GM19438 (cell line): ENCODE measurements at regions not wholly inside any gene's neighbourhood (a gene's known extent, or its start where the extent isn't known, plus 50 kb on each side); places are given as distances from the start of the nearest gene placed in this dataset.
"Not testable (repeated sequence)": the region's sequence is repeated elsewhere in the genome, so short reads cannot be mapped to it uniquely, and the experiment has no call there.

Experiments used
- ATAC-seq: cut with Tn5 transposase; IDR thresholded peaks from one replicate; pipeline ENCODE4 v1.9.1; 2021; ENCODE audit warnings: low read depth; ENCODE audit not compliant: unreplicated experiment

DNA sequence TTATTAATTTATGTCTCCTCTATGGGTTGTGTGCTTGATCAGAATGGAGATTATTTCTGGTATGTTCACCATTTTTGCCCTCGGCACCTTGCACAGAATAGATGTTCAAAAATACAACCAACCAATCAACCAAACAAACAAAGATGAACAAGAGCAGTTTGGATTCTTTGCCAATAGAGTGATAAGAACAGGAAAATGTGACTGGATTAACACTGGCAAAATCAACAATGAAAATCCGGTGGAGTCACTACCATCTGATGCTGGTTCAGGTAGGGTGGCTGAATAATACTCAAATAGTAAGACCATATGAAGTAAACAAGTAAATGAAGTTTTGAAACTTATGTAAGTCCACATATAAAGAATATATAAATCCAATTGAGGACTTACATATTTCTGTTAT, 685.0 kb upstream of the EPHA5 start:
- ATAC-seq, result no peak

DNA sequence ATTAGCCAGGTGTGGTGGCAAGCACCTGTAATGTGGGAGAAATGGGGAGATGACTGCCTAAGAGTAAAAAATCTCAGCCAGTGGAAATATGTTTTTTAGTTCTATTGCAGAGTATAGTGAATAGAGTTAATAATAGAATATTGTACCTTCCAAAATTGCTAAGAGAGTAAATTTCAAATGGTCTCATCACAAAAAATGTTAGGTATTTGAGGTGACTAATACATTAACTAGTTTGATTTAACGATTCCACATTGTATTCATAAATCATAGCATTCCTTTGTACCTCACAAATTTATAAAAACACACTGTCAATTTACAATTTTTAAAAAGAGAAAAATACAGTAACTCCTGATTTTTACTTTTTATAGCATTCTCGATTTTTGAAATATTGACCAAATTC, 681.5 kb upstream of the EPHA5 start:
- ATAC-seq, result no peak

DNA sequence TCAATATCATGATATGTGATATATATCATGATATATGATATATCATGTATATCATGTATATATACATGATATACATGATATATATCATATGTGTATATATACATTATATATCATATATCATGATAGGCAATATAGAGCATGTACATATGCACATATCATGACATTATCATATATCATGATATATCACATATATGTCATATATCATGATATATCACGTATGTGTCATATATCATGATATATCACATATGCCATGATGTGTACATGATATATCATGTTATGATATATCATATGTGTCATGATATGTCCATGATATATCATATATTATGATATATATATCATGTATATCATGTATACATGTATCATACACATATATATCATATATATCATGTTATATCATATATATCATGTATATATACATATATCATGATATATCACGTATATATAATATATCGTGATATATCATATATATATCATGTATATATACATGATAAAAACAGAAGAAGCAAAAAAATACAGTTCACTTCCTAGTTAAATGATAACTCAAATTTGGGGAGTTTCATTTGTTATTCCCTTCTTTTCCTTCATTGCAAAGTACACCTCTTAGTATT, 670.1 kb upstream of the EPHA5 start:
- ATAC-seq, result no peak

DNA sequence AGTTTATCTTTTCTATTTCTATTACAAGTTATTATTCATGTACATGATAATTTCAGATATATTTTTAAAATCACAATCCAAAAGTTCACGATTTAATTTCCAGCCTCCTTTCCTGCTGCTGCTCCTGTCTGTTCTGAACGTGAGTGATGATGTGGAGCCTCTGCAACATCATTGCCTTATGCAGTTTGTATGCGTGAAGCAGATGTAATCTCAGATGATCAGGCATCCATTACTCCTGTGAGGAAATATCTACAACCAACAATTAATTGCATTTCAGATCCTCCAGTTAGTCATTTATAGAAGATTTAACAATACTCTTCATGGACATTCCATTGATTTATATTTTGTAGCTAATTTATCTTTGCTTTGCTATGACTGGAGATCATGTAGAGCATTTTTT, 668.7 kb upstream of the EPHA5 start:
- no peak for ATAC-seq

DNA sequence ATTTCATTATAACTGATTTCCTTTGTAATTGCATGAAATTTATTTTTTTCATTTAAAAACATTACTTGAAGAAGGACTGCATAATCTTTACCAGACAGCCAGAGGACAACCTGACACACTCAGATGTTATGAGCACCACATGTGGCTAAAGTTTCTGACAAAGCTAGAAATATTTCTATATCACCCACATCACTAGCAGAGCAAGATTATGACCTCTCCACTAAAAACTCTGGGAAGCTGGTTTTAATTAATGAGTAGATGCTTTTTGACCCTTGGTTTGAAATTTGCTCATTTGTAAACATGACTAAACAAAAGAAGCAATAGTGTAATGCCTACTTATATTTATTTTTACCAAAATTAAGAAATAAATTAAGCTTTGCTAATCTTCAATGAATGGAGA, 661.5 kb upstream of the EPHA5 start:
- ATAC-seq, result no peak

DNA sequence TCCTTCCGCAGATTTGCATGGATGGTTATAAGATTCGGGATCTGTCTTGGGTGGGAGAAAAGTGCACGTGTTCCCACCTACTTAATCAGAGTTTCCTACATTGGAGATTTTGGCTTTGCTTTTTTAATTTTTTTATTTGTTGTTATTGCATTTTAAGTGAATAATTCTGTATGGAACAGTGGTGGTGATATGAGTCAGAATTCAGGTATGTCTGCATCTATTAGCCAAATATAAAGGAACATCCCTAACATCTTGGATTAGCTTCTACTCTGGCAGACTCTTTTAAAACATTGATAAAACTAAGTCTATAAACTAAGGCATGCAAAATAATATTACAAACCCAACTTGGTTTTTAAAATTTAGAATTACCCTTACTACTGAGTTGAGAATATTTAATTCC, 659.8 kb upstream of the EPHA5 start:
- ATAC-seq, result no peak

DNA sequence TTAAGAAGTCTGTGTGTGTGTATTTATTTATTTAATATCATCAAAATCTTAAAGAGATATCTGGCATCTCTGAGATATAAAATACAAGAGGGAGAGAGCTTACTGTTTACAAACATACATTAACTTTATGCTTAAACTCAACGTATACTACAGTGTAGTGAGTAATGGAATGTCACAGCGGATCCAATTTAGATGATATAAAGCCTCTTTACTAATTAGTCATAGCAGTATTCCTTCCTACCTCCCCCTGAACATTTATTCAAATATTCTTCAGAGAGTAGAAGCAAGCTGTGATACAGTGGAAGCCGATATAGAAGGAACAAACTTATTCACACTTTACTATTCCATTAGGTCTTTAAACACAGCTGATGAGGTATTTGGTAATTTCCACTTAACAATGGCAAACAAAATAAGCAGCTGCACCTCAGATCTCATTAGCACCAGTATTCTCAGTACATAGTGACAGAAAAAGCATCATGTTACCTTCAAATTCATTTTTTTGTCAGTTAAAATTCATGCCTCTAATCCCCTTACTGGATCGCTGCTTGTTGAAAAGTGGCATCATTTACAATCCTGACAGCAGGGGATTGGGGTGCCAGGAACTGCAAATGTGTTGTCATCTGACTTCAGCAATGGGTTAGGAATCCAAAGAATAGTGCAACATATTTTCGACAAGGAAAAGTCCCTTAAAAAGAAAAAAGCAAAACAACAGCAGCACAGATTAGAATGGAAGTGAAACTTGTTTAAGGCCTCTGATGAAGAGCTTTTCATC, 658.7 kb upstream of the EPHA5 start:
- no peak for ATAC-seq

DNA sequence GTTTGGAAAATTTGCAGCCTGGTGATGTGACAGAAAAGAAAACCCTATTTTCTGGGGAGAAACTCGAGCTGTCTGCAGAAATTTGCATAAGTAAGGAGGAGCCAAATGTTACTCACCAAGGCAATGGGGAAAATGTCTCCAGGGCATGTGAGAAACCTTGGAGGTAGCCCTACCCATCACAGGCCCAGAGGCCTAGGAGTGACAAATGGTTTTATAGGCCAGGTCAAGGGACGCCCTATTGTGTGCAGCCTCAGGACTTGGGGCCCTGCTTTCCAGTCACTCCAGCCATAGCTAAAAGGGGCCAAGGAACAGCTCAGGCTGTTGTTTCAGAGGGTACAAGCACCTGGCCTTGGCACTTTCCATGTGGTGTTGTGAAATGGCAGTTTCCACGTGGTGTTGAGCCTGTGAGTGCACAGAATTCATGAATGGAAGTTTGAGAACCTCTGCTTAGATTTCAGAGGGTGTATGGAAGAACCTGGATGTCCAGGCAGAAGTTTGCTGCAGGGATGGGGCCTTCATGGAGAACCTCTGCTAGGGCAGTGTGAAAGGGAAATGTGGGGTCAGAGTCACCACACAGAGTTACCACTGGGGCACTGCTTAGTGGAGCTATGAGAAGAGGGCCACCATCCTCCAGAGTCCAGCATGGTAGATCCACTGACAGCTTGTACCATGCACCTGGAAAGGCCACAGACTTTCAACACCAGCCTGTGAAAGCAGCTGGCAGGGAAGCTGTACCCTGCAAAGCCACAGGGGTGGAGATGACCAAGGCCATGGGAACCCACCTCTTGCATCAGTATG, 637.6 kb upstream of the EPHA5 start:
- ATAC-seq, result no peak

DNA sequence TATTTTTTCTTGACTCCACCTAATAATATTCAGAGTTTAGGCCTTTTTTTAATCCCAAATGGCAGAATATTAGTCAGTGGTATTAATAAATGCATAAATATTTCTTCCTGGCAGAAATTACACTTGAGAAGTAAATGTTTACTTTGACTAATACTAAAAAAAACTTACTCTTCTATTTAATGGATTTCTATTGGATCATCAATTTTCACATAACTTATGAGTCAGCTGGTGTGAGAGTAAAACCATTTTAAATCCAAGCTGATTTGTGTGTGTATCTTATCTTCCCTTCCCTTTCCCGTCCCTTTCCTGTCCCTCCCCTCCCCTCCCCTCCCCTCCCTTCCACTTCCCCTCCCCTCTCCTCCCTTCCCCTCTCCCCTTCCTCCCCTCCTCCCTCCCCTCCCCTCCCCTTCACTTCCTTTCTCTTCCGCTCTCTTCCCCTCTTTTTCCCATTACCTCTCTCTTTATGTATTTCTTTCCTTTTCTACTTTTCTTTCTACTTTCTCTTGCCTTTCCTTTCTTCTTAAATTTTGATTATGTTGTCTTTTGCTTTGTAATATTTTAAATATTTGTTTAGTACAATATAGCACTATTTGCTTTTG, 630.1 kb upstream of the EPHA5 start:
- no peak for ATAC-seq

DNA sequence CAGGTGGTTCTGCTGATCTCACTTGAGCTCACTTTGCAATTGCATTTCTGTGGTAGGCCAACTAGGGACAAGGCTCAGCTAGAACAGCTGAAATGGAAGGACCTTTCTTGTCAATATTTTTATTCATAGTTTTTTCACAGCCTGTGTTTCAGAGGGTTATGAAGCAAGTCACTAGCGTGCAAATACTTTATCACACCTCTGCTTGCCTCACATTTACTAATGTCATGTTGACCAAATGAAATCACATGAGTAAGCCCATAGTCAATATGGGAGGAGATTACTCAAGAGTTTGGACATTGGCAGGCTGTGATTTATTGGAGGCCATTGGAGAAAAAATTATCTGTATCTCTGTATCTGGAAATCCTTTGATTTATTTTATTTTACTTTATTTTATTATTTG, 628.3 kb upstream of the EPHA5 start:
- ATAC-seq, result no peak

DNA sequence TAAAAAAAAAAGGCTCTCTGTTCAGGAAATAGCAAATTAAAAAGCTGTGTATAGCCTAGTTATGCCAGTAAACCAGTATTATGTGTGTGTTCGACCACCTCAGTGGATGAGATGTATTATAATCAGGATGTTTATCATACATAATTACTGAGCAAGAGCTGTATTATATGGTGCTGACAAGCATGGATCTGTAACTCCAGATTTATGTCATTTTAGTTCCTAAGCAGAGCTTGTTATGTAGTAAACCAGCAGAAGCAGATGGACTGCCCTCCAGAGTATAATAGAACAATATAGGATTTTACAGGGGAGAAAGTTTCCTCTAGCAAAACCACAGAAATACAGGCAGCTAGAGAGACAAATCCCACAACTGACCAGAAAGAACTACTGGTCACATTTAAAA, 627.4 kb upstream of the EPHA5 start:
- no peak for ATAC-seq

DNA sequence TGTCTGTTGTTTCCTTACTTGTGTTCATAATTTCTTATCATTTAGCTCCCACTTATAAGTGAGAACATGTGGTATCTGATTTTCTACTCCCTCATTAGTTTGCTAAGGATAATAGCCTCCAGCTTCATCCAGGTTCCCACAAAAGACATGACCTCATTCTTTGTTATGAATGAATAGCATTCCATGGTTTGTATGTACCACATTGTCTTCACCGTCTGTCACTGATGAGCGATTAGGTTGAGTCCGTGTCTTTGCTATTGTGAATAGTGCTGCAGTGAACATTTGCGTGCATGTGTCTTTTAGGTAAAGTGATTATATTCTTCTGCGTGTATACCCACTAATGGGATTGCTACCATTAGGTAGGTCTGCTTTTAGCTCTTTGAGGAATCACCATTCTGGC, 624.3 kb upstream of the EPHA5 start:
- no peak for ATAC-seq

DNA sequence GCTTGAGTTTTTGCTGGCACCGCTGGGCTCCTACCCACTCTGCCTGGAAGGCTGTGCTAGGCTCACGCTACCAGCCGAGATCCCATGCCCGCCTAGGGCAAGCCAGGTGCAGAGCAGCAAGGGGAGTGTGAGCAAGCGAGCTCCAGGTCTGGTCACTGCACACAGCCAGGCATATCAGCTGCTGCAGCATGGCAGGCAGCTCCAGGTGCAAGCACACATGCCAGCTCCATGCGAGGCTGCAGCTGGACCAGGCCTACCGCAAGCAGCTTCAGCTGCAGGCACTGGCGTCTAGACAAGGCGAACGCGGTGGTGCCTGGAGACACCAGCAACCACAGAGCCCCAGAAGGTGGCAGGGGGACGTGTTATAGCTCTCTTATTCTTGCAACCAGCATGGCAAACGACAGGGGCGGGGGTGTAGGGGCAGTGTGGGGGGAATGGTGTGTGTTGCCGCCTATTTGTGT, 614.7 kb upstream of the EPHA5 start:
- ATAC-seq, result no peak

DNA sequence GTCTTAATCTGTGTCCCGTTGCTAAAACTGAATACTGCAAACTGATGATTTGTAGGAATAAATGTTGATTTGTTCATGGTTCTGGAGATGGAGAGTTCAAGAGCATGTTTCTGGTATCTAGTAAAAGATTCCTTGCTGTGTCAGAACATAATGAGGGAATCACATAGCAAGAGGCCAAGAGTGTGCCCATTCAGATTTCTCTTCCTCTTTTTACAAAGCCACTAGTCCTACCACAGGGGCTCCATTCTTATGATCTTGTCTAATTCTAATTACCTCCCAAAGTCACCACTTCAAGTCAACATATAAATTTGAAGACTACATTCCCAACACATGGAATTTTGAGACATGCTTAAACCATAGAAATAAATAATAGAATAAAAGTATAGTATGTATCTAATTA, 608.8 kb upstream of the EPHA5 start:
- no peak for ATAC-seq

DNA sequence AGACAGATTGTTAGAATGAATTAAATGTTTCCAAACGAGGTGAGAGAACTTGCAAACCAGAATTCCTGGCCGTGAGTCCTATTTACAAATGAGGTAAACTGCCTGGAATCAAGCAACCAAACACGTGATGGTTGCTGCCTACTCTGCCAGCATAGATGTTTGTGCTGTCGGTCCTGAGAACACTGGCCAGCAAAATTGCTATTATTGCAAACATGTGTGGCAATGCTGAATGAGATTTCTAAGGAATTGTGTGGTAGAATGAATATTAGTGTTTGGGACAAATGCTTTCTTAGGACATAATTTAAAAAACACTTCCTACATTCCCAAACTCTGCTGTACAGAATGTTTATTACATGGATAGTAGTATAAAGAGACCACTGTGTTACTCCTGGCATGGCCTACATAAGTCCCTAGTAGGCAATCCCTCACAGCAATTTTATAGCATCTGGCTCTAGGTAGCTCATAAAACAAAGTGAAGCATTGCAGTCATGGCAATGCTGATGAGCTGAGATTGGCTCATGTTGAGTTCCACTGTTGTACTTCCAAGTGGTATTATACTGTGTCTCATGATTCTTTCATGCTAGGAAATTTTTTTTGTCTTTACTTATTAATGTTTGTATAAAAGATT, 605.2 kb upstream of the EPHA5 start:
- ATAC-seq, result no peak

DNA sequence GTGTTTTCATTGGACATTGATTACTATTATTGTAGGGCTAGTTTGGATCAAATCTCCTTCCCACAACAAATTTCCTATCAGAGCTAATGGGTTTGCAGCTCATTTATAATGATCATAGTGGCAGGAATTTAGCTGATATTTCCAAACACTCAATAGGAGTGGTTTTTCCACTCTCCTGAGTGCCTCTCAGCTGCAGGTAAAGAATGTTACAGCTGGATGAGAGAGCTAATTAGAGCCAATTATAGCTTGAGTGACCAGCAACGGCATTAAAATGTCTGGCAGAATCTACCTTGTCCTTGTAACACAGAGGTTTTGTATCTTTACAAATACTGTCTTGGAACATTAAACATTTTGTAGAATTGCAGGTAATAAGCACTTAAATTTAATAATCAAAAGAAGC, 602.8 kb upstream of the EPHA5 start:
- no peak for ATAC-seq

DNA sequence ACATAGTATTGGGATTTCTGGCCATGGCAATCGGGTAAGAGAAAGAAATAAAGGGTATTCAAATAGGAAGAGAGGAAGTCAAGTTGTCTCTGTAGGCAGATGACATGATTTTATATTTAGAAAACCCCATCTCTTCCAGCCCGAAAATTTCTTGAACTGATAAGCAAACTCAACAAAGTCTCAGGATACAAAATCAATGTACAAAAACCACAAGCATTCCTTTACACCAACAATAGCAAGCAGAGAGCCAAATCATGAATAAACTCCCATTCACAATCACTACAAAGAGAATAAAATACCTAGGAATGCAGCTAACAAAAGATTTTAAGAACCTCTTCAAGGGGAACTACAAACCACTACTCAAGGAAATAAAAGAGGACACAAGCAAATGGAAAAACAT, 600.1 kb upstream of the EPHA5 start:
- ATAC-seq, result not testable (repeated sequence)

DNA sequence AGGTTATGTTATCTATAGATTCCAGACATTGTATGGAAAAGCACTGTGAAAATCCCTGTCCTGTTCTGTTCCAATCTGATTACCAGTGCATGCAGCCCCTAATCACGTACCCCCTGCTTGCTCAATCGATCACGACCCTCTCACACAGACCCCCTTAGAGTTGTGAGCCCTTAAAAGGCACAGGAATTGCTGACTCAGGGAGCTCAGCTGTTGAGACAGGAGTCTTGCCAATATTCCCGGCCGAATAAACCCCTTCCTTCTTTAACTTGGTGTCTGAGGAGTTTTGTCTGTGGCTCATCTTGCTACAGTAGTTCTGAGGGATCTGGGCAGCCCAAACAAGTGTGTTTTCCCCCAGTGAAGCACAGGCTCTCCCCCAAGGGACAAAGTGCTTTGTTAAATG, 596.3 kb upstream of the EPHA5 start:
- not testable (repeated sequence) for ATAC-seq

DNA sequence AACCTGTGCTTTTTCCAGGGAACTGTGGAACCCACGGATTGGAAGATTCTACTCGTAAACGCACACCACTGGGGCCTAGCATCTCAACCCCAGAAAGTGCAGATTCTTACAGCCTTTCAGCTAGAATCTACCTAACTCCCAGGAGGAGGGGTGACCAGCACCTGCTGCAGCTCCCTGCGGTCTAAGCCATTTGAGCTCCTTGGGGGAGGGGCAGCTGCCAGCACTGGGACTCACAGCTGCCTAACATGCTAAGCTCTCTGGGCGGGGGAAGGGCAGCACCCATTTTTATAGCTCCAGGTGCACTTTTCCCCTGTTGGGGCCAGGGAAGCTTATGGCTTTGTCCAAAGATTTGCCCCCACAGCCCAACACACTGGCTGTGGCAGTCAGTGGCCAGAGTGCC, 595.7 kb upstream of the EPHA5 start:
- no peak for ATAC-seq

DNA sequence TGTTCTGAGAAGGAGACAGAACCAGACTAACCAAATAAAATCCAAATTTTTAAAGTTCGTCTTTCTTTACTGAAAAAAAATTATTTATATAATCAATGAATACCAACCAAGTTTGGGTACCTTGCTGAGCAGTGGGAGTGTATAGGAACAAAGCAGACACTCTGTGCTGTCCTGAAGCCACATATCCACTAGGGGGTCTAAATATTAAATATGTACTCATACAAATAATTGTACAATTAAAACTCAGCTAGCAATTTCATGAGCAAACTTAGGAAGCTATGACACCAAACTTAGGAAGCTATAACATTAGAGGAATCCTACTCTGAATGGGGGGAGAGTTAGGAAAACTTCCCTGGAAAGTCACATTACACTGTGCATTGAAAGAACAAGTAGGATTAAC, 582.0 kb upstream of the EPHA5 start:
- ATAC-seq, result no peak

DNA sequence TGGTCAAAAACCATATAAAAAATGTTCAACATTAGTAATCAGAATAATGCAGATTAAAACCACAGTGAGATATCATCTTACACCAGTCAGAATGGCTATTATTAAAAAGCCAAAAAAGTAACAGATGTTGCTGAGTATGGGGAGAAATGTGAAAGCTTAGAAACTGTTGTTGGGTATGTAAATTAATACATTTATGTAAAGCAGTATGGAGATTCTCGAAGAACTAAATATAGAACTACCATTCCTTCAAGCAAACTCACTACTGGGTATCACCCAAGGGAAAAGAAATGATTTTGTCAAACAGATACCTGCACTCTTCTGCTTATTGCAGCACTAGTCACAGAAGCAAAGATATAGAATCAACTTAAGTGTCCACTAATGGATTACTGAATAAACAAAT, 576.4 kb upstream of the EPHA5 start:
- ATAC-seq, result no peak
